RPMI8226 (cell line): ENCODE measurements at regions not wholly inside any gene's neighbourhood (a gene's known extent, or its start where the extent isn't known, plus 50 kb on each side); places are given as distances from the start of the nearest gene placed in this dataset.
"Not testable (repeated sequence)": the region's sequence is repeated elsewhere in the genome, so short reads cannot be mapped to it uniquely, and the experiment has no call there.

Experiments
- DNase-seq: peaks from one replicate; pipeline ENCODE4 v3.0.0-alpha.2; 2015

DNA sequence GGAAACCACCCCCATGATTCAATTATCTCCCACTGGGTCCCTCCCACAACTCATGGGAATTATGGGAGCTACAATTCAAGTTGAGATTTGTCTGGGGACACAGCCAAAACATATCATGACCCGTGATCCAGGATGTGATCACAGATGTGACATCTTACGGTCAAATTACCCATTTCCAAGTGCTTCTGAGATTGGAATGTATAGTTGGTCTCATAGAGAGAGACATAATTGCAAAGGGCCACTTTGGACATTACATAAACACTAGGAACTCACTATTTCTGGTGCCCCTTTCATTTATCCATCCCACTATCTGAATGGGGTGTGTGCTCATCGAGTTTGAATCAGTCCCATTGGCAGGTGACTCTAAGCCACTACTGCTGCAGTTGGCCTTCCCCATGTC, 204.5 kb downstream of the PHLDA1 start:
- no peak for DNase-seq

DNA sequence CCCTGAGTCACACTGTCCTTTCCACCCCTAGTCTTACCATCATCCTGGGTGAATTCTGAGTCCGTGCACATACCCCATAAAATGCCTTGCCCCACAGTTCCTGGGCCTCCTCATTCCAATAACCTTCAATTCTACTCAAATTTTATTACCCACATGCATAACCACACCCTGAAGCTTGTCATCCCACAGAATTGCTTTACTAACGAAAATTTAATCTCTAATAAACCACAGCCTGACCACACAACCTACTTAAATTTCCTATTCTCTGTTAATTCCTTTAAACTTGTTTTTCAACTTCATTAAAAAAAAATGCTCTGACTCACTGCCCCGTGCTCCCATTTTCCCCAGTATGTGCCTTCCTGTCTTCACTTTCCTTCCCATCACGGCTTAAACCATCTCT, 205.9 kb downstream of the PHLDA1 start:
- DNase-seq: no peak

DNA sequence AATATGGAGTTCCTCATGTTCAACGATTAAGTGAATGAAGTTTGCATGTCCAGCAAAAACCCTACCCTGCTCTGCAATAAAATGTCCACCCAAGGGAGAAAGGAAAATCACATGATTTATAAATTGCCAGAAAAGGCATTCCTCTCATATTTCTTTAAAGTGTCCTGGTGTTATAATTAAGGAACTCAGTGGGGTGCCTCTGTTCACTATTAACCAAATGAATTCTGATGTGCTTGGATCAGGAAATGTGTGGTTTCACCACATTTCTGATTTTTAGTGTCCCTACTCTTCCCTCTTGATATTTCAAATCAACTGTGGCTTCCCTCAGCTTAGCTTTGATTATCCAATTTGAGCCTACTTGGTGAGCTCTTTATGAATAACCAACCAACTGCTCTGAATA, 208.1 kb downstream of the PHLDA1 start:
- no peak for DNase-seq

GRCh38 chr12:75822416-75822815, 209.2 kb downstream of the PHLDA1 start:
- DNase-seq: no peak

GRCh38 chr12:75820848-75821578, 210.6 kb downstream of the PHLDA1 start:
- no peak for DNase-seq

DNA sequence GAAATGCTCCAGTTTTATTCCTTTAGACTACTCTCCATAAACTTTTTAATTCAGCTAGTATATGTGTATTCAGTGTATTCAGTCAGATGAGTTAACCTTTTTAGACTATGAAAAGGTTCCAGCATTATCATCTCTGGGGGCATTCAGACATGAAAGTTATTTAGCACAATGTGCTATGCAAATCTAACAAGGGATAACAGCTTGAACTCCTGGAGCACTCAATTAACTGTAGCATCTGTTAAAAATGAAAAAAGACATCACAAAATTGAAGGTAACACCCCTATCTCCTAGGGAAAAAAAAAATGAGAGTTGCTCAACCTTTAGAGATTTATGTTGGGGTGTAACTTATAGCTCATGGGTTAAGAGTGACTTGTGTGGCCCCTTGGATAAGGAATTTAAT, 211.5 kb downstream of the PHLDA1 start:
- DNase-seq: no peak

GRCh38 chr12:75819512-75819911, 212.1 kb downstream of the PHLDA1 start:
- DNase-seq: no peak

DNA sequence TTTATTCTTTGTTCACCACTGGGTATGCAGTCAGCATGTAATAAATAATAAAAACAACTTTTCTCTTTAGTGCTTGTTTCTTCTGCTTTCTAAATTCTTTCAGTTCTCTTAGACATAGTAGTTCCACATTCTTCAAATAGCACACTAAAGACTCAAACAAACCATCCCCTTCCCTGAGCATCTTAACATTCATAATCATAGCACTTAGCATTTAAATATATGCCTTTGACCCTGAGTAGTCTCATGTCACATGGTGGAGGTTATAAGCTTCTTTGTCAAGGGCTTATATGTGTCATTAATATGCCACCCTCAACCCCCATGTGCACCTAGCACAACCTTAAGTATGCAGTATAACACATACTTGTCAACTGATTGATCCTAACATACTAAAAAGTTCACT, 212.7 kb downstream of the PHLDA1 start:
- DNase-seq: no peak

DNA sequence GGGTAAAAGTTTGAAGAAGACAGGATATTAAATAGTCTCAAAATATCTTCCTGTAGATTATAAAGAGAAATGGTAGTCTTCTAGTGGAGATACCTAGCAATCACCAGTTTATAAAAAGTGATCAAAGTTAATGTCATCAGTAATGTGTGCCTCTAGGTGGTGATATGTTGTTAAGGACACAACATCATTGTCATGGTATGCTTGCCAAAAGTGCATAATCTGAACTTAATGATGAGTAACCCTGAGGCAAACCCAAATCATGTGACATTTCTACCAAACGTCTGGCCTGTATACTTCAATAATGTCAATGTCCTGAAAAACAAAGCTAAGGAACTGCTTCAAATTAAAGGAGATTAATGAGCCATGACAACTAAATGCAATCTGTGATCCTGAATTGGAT, 214.7 kb downstream of the PHLDA1 start:
- peak; percentile 29 for DNase-seq

DNA sequence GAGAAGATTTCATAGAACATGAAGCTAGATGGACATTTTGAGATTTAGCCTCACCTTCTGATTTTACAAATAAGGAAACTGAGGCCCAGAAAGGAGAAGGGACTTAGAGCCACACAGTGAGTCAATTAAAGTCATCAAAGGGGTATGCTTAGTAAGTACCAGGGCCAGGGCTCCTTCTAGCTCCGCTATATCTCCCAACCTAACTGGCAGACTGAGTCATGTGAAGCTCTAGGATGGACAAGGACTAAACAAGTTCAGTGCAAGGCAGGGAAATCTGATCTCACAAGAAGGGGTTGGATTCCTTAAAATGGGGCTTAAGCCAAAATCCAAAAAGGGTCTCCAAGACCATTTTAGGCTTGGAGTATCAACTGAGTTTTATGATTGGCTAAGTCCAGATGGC, 215.8 kb downstream of the PHLDA1 start:
- DNase-seq: no peak

- peak; percentile 10 for DNase-seq
These were observed 216.5 kb downstream of the PHLDA1 start for GRCh38 chr12:75814851-75815754.

DNA sequence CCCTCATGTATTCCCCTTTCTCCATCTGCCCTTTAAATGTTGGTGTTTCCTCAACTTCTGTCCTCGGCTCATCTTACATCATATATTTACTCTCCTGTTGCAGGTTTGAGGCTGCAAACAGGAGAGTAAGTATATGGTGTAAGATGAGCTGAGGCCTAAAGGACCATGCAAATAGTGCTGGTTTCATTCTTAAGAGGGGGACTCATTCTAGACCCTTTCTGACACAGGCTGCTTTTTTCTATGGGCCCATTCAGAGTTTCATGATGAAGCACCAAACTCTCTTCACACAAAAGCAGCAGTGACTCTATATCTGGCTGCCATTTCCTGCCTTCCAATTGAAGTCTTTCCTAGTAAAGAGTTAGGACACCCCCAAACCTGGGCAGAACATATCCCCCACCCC, 218.5 kb downstream of the PHLDA1 start:
- DNase-seq: no peak

GRCh38 chr12:75812271-75813018, 219.1 kb downstream of the PHLDA1 start:
- DNase-seq: peak; percentile 77

DNA sequence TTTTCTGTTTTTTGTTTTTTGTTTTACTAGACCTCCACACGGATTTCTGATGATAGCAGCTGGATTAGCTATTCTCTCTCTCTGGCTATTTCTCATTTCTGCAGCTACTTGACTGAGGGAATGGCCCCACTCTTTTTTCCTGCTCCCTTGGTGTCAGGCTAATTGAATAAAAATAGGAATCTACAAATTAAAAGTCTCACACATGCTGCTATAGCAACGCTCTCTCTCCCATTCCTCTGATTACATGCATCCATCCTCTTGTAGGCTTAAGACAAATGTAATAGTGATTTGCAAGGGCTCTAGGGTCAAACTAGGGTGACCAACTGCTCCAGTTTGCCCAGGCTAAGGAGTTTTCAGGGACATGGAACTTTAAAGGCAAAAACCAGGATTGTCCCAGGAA, 221.8 kb downstream of the PHLDA1 start:
- no peak for DNase-seq

GRCh38 chr12:75807494-75807893, 224.1 kb downstream of the PHLDA1 start:
- no peak for DNase-seq

DNA sequence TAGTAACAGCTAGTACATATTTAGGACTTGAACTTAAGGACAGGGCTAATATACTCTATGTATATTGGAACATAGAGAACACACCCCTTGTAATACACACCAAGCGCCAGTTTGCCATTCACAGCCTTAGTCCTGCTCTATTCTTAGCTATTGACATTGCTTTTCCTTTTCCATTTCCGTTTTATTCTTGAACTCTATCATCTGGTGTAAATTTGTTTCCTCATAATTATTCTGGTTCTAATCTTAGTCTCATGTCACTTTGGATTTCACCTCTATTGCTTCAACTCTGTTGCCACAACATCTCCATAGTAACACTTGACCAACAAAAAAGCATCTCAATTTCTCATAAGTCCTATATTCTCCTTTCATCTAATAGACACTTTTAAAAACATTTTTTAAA, 225.7 kb downstream of the PHLDA1 start:
- DNase-seq: no peak

GRCh38 chr12:75805320-75805719, 226.3 kb downstream of the PHLDA1 start:
- no peak for DNase-seq

GRCh38 chr12:75798136-75798926, 233.2 kb downstream of the PHLDA1 start:
- no peak for DNase-seq

GRCh38 chr12:75795125-75795524, 236.5 kb downstream of the PHLDA1 start:
- DNase-seq: no peak

DNA sequence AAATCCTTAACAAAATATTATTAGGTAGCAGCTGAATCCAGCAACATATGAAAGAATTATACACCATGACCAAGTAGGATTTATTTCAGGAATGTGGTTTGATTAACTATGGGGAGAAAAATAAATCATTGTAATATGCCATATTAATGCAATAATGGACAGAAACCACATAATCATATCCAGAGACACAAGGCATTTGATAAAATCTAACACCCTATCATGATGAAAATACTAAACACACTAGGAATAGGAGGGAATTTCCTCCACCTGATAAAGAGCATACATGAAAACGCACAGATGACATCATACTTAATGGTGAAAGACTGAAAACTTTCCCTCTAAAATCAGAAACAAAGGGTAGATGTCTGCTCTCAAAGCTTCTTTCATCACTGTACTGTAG, 238.9 kb downstream of the PHLDA1 start:
- DNase-seq: no peak

DNA sequence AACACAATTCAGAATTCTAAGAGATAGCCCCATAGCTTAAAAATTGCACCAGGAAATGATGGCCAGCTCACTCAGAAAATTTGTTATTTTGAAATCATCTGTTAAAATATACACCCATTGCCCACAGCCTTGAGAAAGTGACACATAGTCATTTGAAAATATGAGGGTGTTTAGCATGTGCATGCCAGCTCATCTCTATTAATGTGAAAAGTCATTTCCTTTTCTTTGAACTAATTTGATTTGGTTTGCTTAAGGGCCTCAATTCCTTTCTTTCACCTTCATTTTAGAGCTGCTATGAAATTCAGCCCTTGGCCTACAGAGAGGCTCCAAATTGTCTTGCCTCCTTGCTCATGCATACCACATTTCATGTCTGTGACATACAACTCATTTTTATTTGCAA, 241.4 kb downstream of the PHLDA1 start:
- no peak for DNase-seq

GRCh38 chr12:75787146-75787545, 244.4 kb downstream of the PHLDA1 start:
- not testable (repeated sequence) for DNase-seq

GRCh38 chr12:75786070-75786469, 245.5 kb downstream of the PHLDA1 start:
- no peak for DNase-seq
